ENCODE measurements at regions not wholly inside any gene's neighbourhood (a gene's known extent, or its start where the extent isn't known, plus 50 kb on each side); places are given as distances from the start of the nearest gene placed in this dataset.
"Not testable (repeated sequence)": the region's sequence is repeated elsewhere in the genome, so short reads cannot be mapped to it uniquely, and the experiment has no call there.

GRCh38 chr14:40684328-40684727 lies 922.3 kb upstream of the LRFN5 start:
- Histone ChIP-seq H3K9me3 (no peaks in the 10 kb centered on the region), H3K27ac (no peak overlapping the region), H3K4me3 (no peak overlapping the region), H3K4me1 (no peaks in the 10 kb centered on the region), H3K27me3 (no peaks in the 10 kb centered on the region), H3K36me3 (no peaks in the 10 kb centered on the region)
- no peak for TF ChIP-seq CTCF (IDR thresholded peaks at IDR 0.05)
- TF ChIP-seq EP300 (IDR thresholded peaks at IDR 0.05) = no peak
- no peak for TF ChIP-seq POLR2A (IDR thresholded peaks at IDR 0.05)
- no peak for DNase-seq (ENCODE audit: low spot score in 2 of 2)
- WGBS, 2 donors = 68 to 73% methylated on average over 1 of the region's 1 CpG

- TF ChIP-seq EP300 (IDR thresholded peaks at IDR 0.05) (no peak), CTCF (IDR thresholded peaks at IDR 0.05) (no peak), POLR2A (IDR thresholded peaks at IDR 0.05) (no peak)
- H3K36me3 ChIP-seq = no peaks in the 10 kb centered on the region
Observed at GRCh38 chr14:40682131-40682913, 924.4 kb upstream of the LRFN5 start.

GRCh38 chr14:40679256-40679655 lies 927.4 kb upstream of the LRFN5 start:
- H3K9me3 ChIP-seq = no peaks in the 10 kb centered on the region
- H3K4me3 ChIP-seq = no peak overlapping the region
- 80 to 89% methylated on average over 1 of the region's 1 CpG for WGBS, 2 donors
- no peaks in the 10 kb centered on the region for H3K36me3 ChIP-seq
- TF ChIP-seq EP300 (IDR thresholded peaks at IDR 0.05) = no peak
- TF ChIP-seq CTCF (IDR thresholded peaks at IDR 0.05) = no peak
- TF ChIP-seq POLR2A (IDR thresholded peaks at IDR 0.05) = no peak
- DNase-seq (ENCODE audit: low spot score in 2 of 2) = no peak
- H3K4me1 ChIP-seq = no peaks in the 10 kb centered on the region
- H3K27me3 ChIP-seq = no peaks in the 10 kb centered on the region
- H3K27ac ChIP-seq = no peak overlapping the region

More at GRCh38 chr14:40682131-40682913, 924.4 kb upstream of the LRFN5 start:
- no peaks in the 10 kb centered on the region for H3K27me3 ChIP-seq
- DNase-seq (ENCODE audit: low spot score in 2 of 2) = no peak
- H3K9me3 ChIP-seq = no peaks in the 10 kb centered on the region
- H3K27ac ChIP-seq = no peak overlapping the region
- no peaks in the 10 kb centered on the region for H3K4me1 ChIP-seq
- 62 to 65% methylated on average over 3 of the region's 3 CpGs for WGBS, 2 donors
- no peak overlapping the region for H3K4me3 ChIP-seq

GRCh38 chr14:40677206-40677605 lies 929.5 kb upstream of the LRFN5 start:
- not testable (repeated sequence) for H3K9me3 ChIP-seq; DNase-seq (ENCODE audit: low spot score in 2 of 2); H3K4me3 ChIP-seq; H3K36me3 ChIP-seq; H3K27ac ChIP-seq; H3K4me1 ChIP-seq; H3K27me3 ChIP-seq

GRCh38 chr14:40674502-40674901 lies 932.2 kb upstream of the LRFN5 start:
- no peak for TF ChIP-seq CTCF (IDR thresholded peaks at IDR 0.05)
- no peak for TF ChIP-seq POLR2A (IDR thresholded peaks at IDR 0.05)
- TF ChIP-seq EP300 (IDR thresholded peaks at IDR 0.05) = no peak

GRCh38 chr14:40656311-40656710 lies 950.4 kb upstream of the LRFN5 start:
- Histone ChIP-seq H3K4me3 (no peak overlapping the region), H3K9me3 (no peaks in the 10 kb centered on the region), H3K27ac (no peak overlapping the region), H3K4me1 (no peaks in the 10 kb centered on the region), H3K36me3 (no peaks in the 10 kb centered on the region), H3K27me3 (no peaks in the 10 kb centered on the region)
- TF ChIP-seq EP300 (IDR thresholded peaks at IDR 0.05) (no peak), POLR2A (IDR thresholded peaks at IDR 0.05) (no peak), CTCF (IDR thresholded peaks at IDR 0.05) (no peak)
- DNase-seq (ENCODE audit: low spot score in 2 of 2) = no peak

More at GRCh38 chr14:40674502-40674901, 932.2 kb upstream of the LRFN5 start:
- H3K4me1 ChIP-seq = no peaks in the 10 kb centered on the region
- no peak overlapping the region for H3K4me3 ChIP-seq
- DNase-seq (ENCODE audit: low spot score in 2 of 2) = no peak
- no peaks in the 10 kb centered on the region for H3K27me3 ChIP-seq
- no peaks in the 10 kb centered on the region for H3K9me3 ChIP-seq
- no peaks in the 10 kb centered on the region for H3K36me3 ChIP-seq
- WGBS, 2 donors = 76 to 83% methylated on average over 1 of the region's 1 CpG
- no peak overlapping the region for H3K27ac ChIP-seq
